ENCODE measurements at regions not wholly inside any gene's neighbourhood (a gene's known extent, or its start where the extent isn't known, plus 50 kb on each side); places are given as distances from the start of the nearest gene placed in this dataset.

- Histone ChIP-seq H3K4me1 (ENCODE audit: insufficient read depth, low read length, poor library complexity, severe bottlenecking) (no peaks in the 10 kb centered on the region), H2AFZ (ENCODE audit: low read length) (no peak overlapping the region), H3K9me2 (replicated peaks; ENCODE audit: low read depth, low read length) (no peaks in the 10 kb centered on the region), H3K9me3 (ENCODE audit: insufficient read depth, low read depth, low read length) (no peaks in the 10 kb centered on the region), H3K9ac (ENCODE audit: low read depth, low read length, poor library complexity, severe bottlenecking) (no peak overlapping the region), H3K4me3 (ENCODE audit: low read length, poor library complexity, severe bottlenecking) (no peak overlapping the region), H3K79me2 (ENCODE audit: insufficient read depth, low read length) (no peaks in the 10 kb centered on the region), H4K20me1 (ENCODE audit: insufficient read depth, low read length, poor library complexity, severe bottlenecking) (no peaks in the 10 kb centered on the region), H3K4me2 (ENCODE audit: low read depth, low read length, poor library complexity, severe bottlenecking) (no peak overlapping the region), H3K27me3 (ENCODE audit: insufficient read depth, low read length, poor library complexity, severe bottlenecking) (no peaks in the 10 kb centered on the region), H3F3A (ENCODE audit: low read depth) (no peaks in the 10 kb centered on the region), H3K36me3 (ENCODE audit: insufficient read depth, low read length) (no peaks in the 10 kb centered on the region)
- no peak for TF ChIP-seq EZH2phosphoT487 (IDR thresholded peaks at IDR 0.05; ENCODE audit: borderline replicate concordance)
- no peak for TF ChIP-seq CTCF (conservative IDR thresholded peaks at IDR 0.05; ENCODE audit: low read length)
These were observed 1176.2 kb downstream of the SUCLG1 start for GRCh38 chr2:83282841-83283240.

GRCh38 chr2:83282043-83282795, 1176.9 kb downstream of the SUCLG1 start:
- TF ChIP-seq EZH2phosphoT487 (IDR thresholded peaks at IDR 0.05; ENCODE audit: borderline replicate concordance) (no peak), CTCF (conservative IDR thresholded peaks at IDR 0.05; ENCODE audit: low read length) (no peak)
- Histone ChIP-seq H4K20me1 (ENCODE audit: insufficient read depth, low read length, poor library complexity, severe bottlenecking) (no peaks in the 10 kb centered on the region), H3K79me2 (ENCODE audit: insufficient read depth, low read length) (no peaks in the 10 kb centered on the region), H3F3A (ENCODE audit: low read depth) (no peaks in the 10 kb centered on the region), H3K4me2 (ENCODE audit: low read depth, low read length, poor library complexity, severe bottlenecking) (no peak overlapping the region), H2AFZ (ENCODE audit: low read length) (no peak overlapping the region), H3K36me3 (ENCODE audit: insufficient read depth, low read length) (no peaks in the 10 kb centered on the region), H3K4me3 (ENCODE audit: low read length, poor library complexity, severe bottlenecking) (no peak overlapping the region), H3K9me2 (replicated peaks; ENCODE audit: low read depth, low read length) (no peaks in the 10 kb centered on the region), H3K27me3 (ENCODE audit: insufficient read depth, low read length, poor library complexity, severe bottlenecking) (no peaks in the 10 kb centered on the region), H3K4me1 (ENCODE audit: insufficient read depth, low read length, poor library complexity, severe bottlenecking) (no peaks in the 10 kb centered on the region), H3K9me3 (ENCODE audit: insufficient read depth, low read depth, low read length) (no peaks in the 10 kb centered on the region), H3K9ac (ENCODE audit: low read depth, low read length, poor library complexity, severe bottlenecking) (no peak overlapping the region)

- Histone ChIP-seq H3K4me1 (ENCODE audit: insufficient read depth, low read length, poor library complexity, severe bottlenecking) (no peaks in the 10 kb centered on the region), H4K20me1 (ENCODE audit: insufficient read depth, low read length, poor library complexity, severe bottlenecking) (no peaks in the 10 kb centered on the region), H3K36me3 (ENCODE audit: insufficient read depth, low read length) (no peaks in the 10 kb centered on the region), H3K9ac (ENCODE audit: low read depth, low read length, poor library complexity, severe bottlenecking) (no peak overlapping the region), H3K4me3 (ENCODE audit: low read length, poor library complexity, severe bottlenecking) (no peak overlapping the region), H3K9me2 (replicated peaks; ENCODE audit: low read depth, low read length) (no peaks in the 10 kb centered on the region), H3K27me3 (ENCODE audit: insufficient read depth, low read length, poor library complexity, severe bottlenecking) (no peaks in the 10 kb centered on the region), H2AFZ (ENCODE audit: low read length) (no peak overlapping the region), H3K9me3 (ENCODE audit: insufficient read depth, low read depth, low read length) (no peaks in the 10 kb centered on the region), H3K4me2 (ENCODE audit: low read depth, low read length, poor library complexity, severe bottlenecking) (no peak overlapping the region), H3F3A (ENCODE audit: low read depth) (no peaks in the 10 kb centered on the region), H3K79me2 (ENCODE audit: insufficient read depth, low read length) (no peaks in the 10 kb centered on the region)
- TF ChIP-seq CTCF (conservative IDR thresholded peaks at IDR 0.05; ENCODE audit: low read length) (no peak), EZH2phosphoT487 (IDR thresholded peaks at IDR 0.05; ENCODE audit: borderline replicate concordance) (no peak)
These were observed 1178.7 kb downstream of the SUCLG1 start for GRCh38 chr2:83280391-83280790.

All from Loucy (cell line).